GM23248 (cell line): ENCODE measurements at regions not wholly inside any gene's neighbourhood (a gene's known extent, or its start where the extent isn't known, plus 50 kb on each side); places are given as distances from the start of the nearest gene placed in this dataset.

Experiments
- EZH2 ChIP-seq: fragments of 200-600 bp; sonication (generic); IDR thresholded peaks from 2 replicates; pipeline ENCODE4 v1.6.1; 2018; ENCODE audit warnings: antibody characterized with exemption, mild to moderate bottlenecking; ENCODE audit not compliant: insufficient read depth, poor library complexity, severe bottlenecking
- EZH2phosphoT487 ChIP-seq: fragments of 200-600 bp; sonication (generic); IDR thresholded peaks from 2 replicates; pipeline ENCODE4 v1.6.1; 2018; ENCODE audit warnings: antibody characterized with exemption, moderate library complexity, mild to moderate bottlenecking, low read depth; ENCODE audit not compliant: insufficient read depth

DNA sequence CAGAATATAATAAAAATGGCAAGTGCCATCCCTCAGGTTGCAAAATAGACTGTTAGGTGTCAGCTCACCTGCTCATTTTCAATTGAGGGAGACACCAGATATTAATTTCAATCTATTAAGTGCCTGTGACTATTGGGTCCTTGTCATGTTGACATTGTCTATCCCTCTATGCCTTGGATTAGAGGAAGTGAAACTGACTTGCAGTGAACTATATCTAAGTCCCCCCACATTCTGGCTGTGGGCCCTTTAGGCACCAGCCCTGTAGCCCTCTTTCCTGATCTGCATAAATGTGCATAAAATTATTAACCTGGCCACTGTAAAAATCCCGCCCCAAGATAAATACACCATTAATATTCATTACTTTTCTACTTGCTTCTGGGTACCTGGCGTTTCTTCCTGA is 293.0 kb upstream of the CLNK start:
- no peak for TF ChIP-seq EZH2phosphoT487
- TF ChIP-seq EZH2, result no peak
